ENCODE measurements at regions not wholly inside any gene's neighbourhood (a gene's known extent, or its start where the extent isn't known, plus 50 kb on each side); places are given as distances from the start of the nearest gene placed in this dataset.
"Not testable (repeated sequence)": the region's sequence is repeated elsewhere in the genome, so short reads cannot be mapped to it uniquely, and the experiment has no call there.

DNA sequence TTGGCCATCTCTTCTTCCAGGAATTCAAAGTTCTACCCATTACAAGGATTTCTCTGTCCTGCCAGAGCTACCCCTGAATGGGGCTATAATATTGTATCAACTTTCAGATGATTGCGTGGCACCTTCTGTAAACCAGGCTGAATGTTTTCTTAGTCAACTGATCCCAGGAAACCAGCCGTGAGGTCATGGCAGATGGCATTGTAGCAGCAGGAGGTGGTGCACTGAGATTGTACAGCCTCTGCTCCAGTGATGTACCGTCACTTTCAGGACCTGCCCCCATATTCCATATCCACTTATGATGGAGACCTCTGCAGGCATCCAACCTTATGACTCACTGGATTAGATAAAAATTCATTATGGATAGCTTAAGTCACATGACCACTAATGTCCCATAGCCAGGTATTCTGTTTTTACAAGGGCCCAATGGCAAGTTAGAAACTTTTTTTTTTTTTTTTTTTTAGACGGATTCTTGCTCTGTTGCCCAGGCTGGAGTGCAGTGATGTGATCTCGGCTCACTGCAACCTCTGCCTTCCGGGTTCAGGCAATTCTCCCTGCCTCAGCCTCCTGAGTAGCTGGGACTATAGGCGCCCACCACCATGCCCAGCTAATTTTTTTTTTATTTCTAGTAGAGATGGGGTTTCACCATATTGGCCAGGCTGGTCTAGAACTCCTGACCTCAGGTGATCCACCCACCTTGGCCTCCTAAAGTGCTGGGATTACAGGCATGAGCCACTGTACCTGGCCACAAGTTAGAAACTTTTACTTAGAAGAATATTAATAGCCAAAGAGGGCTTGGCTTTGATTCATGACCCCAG lies 59.8 kb upstream of the SEC11C start:
- intact Hi-C loops (cut with DNase I); DNase-seq (ENCODE audit: low spot score); ATAC-seq: not testable (repeated sequence)

DNA sequence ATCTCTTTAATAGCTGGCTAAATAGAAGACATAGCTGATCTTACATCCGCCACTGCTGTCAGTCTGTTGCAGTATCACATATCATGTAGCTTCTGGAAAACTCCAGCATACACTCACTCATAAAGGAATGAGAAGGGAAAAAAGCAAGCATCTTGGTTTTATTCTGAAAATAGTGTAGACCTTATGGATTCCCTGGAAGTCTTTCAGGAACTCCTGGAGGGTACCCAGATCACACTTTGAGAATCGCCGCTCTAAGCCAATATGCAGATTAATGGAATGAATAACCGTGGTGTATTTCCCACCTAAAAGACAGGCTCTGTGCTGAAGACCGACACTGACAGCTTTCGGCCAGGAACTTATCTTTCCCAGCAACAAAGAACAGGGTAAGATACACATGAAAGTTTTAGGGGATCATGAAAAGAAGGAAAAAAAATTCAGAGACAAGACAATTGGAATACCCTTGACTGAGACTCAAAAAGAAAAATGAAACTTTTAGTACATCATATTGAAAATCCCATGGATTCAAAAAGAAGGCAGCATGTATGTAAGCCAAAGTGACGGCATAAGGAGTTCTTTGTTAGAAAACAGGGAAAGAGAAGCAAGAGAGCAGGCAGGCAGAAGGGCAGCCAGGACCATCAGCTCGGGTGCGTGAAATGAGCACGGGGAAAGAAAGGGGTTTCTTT lies 56.4 kb upstream of the SEC11C start:
- intact Hi-C loops (cut with DNase I): no loop called here
- ATAC-seq (no peak), DNase-seq (ENCODE audit: low spot score) (no peak)

DNA sequence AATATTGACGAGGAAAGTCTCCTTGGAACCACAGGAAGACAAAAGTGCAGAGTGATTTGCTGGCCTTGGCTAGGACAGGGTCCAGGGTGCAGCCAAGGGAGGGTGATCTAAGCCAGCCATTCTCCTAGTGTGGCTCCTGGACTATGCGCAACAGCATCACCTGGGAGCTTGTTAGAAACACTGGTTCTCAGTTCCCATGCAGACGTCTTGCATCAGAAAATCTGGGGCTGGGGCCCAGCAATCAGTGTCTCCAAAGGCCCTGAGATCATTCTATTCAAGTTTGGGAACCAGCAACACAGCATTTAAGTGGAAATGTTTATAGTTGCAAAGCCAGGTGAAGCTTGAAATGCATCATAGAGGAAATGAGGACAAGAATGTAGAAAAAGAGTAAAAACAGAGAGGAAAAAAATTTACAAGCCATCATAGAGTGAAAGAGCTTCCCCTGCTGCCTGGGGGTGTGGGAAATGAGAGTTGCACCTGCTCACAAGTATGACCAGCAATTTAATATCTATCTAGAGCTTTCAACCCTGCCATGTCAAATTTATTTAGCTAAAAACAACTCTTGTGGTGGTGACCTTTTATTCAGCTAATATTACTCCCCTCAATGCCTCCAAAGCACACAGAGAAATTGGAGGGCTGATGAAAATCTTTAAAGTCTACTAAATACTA lies 54.4 kb upstream of the SEC11C start:
- ATAC-seq (no peak), DNase-seq (ENCODE audit: low spot score) (no peak)
- intact Hi-C loops (cut with DNase I): no loop called here

DNA sequence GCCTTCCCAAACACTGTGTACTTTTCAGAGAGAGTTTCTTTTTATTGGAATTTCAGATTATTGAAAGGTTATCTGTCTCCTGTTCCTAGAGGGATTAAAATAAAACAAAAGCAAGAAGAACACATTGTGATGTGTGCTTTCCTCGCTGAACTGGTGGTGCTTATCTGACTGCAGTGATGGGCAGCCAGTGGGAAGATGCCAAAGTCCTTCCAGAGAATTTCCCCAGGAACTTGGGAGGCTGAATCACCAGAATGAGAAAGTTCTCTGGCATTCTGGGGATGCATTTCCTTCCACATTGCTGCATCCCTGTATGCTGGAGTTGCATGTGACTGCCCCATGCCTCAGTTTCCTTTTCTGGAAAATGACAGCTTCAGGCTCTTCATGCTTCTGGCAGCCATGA lies 53.9 kb upstream of the SEC11C start:
- ATAC-seq (no peak), DNase-seq (ENCODE audit: low spot score) (no peak)
- intact Hi-C loops (cut with DNase I): no loop called here

DNA sequence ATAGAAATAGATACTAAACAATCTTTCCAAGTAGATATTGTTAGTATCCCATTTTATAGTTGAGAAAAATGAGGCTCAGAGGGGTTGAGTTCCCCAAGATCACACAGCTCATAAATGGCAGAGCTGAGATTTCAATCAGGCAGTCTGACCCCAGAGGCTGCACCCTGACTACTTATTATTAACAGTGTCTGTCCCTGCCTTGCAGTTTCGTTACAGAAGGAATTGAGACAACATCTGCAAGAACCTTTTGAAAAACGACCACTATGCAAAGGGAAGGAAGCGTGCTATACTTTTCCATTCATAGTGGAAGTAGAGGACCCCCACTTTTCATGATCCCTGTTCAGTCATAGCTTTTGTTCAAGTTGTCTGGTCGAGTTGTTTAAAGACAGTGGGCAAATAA lies 53.2 kb upstream of the SEC11C start:
- intact Hi-C loops (cut with DNase I): no loop called here
- DNase-seq (ENCODE audit: low spot score) (no peak), ATAC-seq (no peak)

DNA sequence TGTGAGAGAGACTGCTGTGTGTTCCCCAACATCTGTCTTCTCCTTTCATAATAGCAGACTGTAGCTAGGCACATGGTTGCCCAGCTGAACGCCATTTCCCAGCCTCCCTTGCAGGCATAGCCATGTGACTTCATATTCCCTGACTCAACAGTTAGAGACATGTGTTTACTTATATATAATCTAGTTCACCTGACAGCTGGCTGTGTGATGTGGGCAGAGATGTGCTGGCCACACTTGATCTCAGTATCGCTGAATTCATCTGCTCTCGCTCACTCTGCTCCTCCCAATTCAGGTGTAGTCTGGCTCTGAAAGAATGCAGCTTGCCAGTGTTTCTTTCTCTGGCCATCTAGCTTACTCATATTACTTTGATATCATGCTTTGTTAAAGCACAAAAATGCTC lies 52.3 kb upstream of the SEC11C start:
- DNase-seq (ENCODE audit: low spot score): no peak
- intact Hi-C loops (cut with DNase I): no loop called here
- ATAC-seq: no peak
